ENCODE measurements at regions not wholly inside any gene's neighbourhood (a gene's known extent, or its start where the extent isn't known, plus 50 kb on each side); places are given as distances from the start of the nearest gene placed in this dataset.

GRCh38 chr4:18533262-18533775, 511.8 kb upstream of the LCORL start:
- Histone ChIP-seq H3K27me3 (ENCODE audit: insufficient read depth) (no peaks in the 10 kb centered on the region), H2AFZ (ENCODE audit: low read depth) (no peak overlapping the region), H3K4me2 (no peak overlapping the region), H3K79me2 (ENCODE audit: insufficient read depth) (no peaks in the 10 kb centered on the region), H3K9ac (no peak overlapping the region), H3F3A (replicated peaks; ENCODE audit: insufficient read depth) (no peaks in the 10 kb centered on the region), H4K20me1 (ENCODE audit: insufficient read depth) (no peaks in the 10 kb centered on the region), H3K36me3 (replicated peaks in 1 of 2; ENCODE audit: control insufficient read depth in 1 of 2, insufficient read depth in 2 of 2, low read length in 1 of 2) (no peaks in the 10 kb centered on the region), H3K27ac (ENCODE audit: low read depth in 2 of 2, low read length in 1 of 2) (no peak overlapping the region), H3K9me3 (0 out of 2 replicates have a peak, but pooled peaks cover 4% of the 10 kb centered on the region), H3K9me2 (no peaks in the 10 kb centered on the region), H3K4me3 (ENCODE audit: low read depth in 2 of 2, low read length in 1 of 2) (no peak overlapping the region), H3K4me1 (ENCODE audit: control insufficient read depth in 1 of 2, insufficient read depth in 2 of 2, low read depth in 1 of 2, low read length in 1 of 2) (no peaks in the 10 kb centered on the region)
- ChIA-PET POLR2A (no interaction called here), CTCF (interaction anchor here (0.8 kb wide), 1 partner anchor 10 kb away, joined by 3 read pairs; no protein-coding TSS in a partner anchor)
- 10% methylated on average over 3 of the region's 3 CpGs for WGBS (ENCODE audit: low lambda C conversion rate)
- TF ChIP-seq TCF12 (IDR thresholded peaks at IDR 0.05) = no peak
- no peak for TF ChIP-seq EP300 (IDR thresholded peaks at IDR 0.05; ENCODE audit: borderline replicate concordance in 1 of 2, low read depth in 1 of 2, low read length in 1 of 2)
- TF ChIP-seq PBX3 (IDR thresholded peaks at IDR 0.05) = no peak
- no peak for TF ChIP-seq MEF2A (IDR thresholded peaks at IDR 0.05; ENCODE audit: borderline replicate concordance, low read depth)
- no peak for TF ChIP-seq RCOR1 (IDR thresholded peaks at IDR 0.05; ENCODE audit: low read length)
- TF ChIP-seq GABPA (IDR thresholded peaks at IDR 0.05; ENCODE audit: low read depth) = no peak
- TF ChIP-seq YY1 (IDR thresholded peaks at IDR 0.05; ENCODE audit: low read depth) = no peak
- TF ChIP-seq FOXM1 (IDR thresholded peaks at IDR 0.05; ENCODE audit: low read depth) = no peak
- TF ChIP-seq ZBTB33 (IDR thresholded peaks at IDR 0.05; ENCODE audit: borderline replicate concordance, low read depth) = no peak
- no peak for TF ChIP-seq ELF1 (IDR thresholded peaks at IDR 0.05)
- no peak for TF ChIP-seq FOXJ3 (CRISPR knock-in tag; IDR thresholded peaks at IDR 0.05)
- TF ChIP-seq TAF1 (IDR thresholded peaks at IDR 0.05; ENCODE audit: borderline replicate concordance, low read depth, low read length) = no peak
- DNase-seq = no peak

GRCh38 chr4:18531731-18532130, 510.2 kb upstream of the LCORL start:
- Histone ChIP-seq H3K27me3 (ENCODE audit: insufficient read depth) (no peaks in the 10 kb centered on the region), H3K4me1 (ENCODE audit: control insufficient read depth in 1 of 2, insufficient read depth in 2 of 2, low read depth in 1 of 2, low read length in 1 of 2) (no peaks in the 10 kb centered on the region), H3K36me3 (replicated peaks in 1 of 2; ENCODE audit: control insufficient read depth in 1 of 2, insufficient read depth in 2 of 2, low read length in 1 of 2) (no peaks in the 10 kb centered on the region), H3K9me3 (0 out of 2 replicates have a peak, but pooled peaks cover 4% of the 10 kb centered on the region), H3K4me3 (ENCODE audit: low read depth in 2 of 2, low read length in 1 of 2) (no peak overlapping the region), H2AFZ (ENCODE audit: low read depth) (no peak overlapping the region), H3K79me2 (ENCODE audit: insufficient read depth) (no peaks in the 10 kb centered on the region), H3K4me2 (no peak overlapping the region), H3K9me2 (no peaks in the 10 kb centered on the region), H3F3A (replicated peaks; ENCODE audit: insufficient read depth) (no peaks in the 10 kb centered on the region), H3K9ac (no peak overlapping the region), H4K20me1 (ENCODE audit: insufficient read depth) (no peaks in the 10 kb centered on the region), H3K27ac (ENCODE audit: low read depth in 2 of 2, low read length in 1 of 2) (no peak overlapping the region)
- no peak for TF ChIP-seq SMC3 (IDR thresholded peaks at IDR 0.05; ENCODE audit: low read depth, low read length)
- TF ChIP-seq FOSL2 (IDR thresholded peaks at IDR 0.05; ENCODE audit: borderline replicate concordance, low read depth) = no peak
- no peak for TF ChIP-seq TEAD4 (IDR thresholded peaks at IDR 0.05; ENCODE audit: borderline replicate concordance, insufficient read depth)
- no peak for TF ChIP-seq RCOR1 (IDR thresholded peaks at IDR 0.05; ENCODE audit: low read length)
- no peak for TF ChIP-seq TAF1 (IDR thresholded peaks at IDR 0.05; ENCODE audit: borderline replicate concordance, low read depth, low read length)
- TF ChIP-seq YY1 (IDR thresholded peaks at IDR 0.05; ENCODE audit: low read depth) = no peak
- TF ChIP-seq ZBTB33 (IDR thresholded peaks at IDR 0.05; ENCODE audit: borderline replicate concordance, low read depth) = no peak
- no peak for TF ChIP-seq USF2 (IDR thresholded peaks at IDR 0.05; ENCODE audit: borderline replicate concordance, low read depth, low read length)
- TF ChIP-seq EP300 (IDR thresholded peaks at IDR 0.05; ENCODE audit: borderline replicate concordance in 1 of 2, low read depth in 1 of 2, low read length in 1 of 2) = no peak
- TF ChIP-seq RAD21 (IDR thresholded peaks at IDR 0.05; ENCODE audit: low read length) = no peak
- no peak for TF ChIP-seq MEF2A (IDR thresholded peaks at IDR 0.05; ENCODE audit: borderline replicate concordance, low read depth)
- TF ChIP-seq CTCF (IDR thresholded peaks at IDR 0.05) = no peak
- 24% methylated on average over 4 of the region's 4 CpGs for WGBS (ENCODE audit: low lambda C conversion rate)
- ChIA-PET CTCF (no interaction called here), POLR2A (no interaction called here)
- no peak for DNase-seq

Data from SK-N-SH (cell line).